Stimulated activated CD8-positive, alpha-beta memory T cell treated with anti-CD3 and anti-CD28 coated beads, Interleukin-7, amount 100 ng/mL, for 48 hours (primary cell): ENCODE measurements at regions not wholly inside any gene's neighbourhood (a gene's known extent, or its start where the extent isn't known, plus 50 kb on each side); places are given as distances from the start of the nearest gene placed in this dataset.
"Not testable (repeated sequence)": the region's sequence is repeated elsewhere in the genome, so short reads cannot be mapped to it uniquely, and the experiment has no call there.

Experiments
- DNase-seq, 2 donors: peaks; one replicate each; pipeline ENCODE4 v3.0.0-alpha.2; 2020; ENCODE audit warnings: low read depth in 1 of 2; ENCODE audit errors: extremely low read depth in 1 of 2

DNA sequence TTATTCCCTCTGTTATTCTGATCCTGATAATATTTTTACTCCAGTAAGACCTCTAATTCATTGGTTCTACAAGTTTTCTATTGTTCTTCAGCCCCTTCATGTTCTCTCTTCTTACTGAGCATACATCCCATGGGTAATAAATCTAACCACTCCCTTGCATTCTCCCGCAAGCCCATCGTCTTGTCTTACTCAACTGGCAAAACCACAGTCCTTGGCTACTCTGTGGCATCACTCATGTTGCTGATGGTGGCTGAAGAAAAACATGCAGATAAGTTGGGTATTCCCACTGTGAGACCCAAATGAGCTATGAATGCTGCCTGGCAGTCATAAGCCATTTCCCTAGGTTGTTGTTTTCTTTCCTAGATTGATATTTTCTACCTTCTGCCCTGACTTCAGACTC, 402.2 kb upstream of the AADAT start:
- no peak for DNase-seq

- no peak for DNase-seq
Observed at GRCh38 chr4:170476351-170476750, 386.6 kb upstream of the AADAT start.

GRCh38 chr4:170465429-170465828, 375.7 kb upstream of the AADAT start:
- DNase-seq: no peak

- no peak for DNase-seq
Observed at GRCh38 chr4:170464614-170465197, 374.9 kb upstream of the AADAT start.

- no peak for DNase-seq
Observed at GRCh38 chr4:170446782-170447181, 357.0 kb upstream of the AADAT start.

DNA sequence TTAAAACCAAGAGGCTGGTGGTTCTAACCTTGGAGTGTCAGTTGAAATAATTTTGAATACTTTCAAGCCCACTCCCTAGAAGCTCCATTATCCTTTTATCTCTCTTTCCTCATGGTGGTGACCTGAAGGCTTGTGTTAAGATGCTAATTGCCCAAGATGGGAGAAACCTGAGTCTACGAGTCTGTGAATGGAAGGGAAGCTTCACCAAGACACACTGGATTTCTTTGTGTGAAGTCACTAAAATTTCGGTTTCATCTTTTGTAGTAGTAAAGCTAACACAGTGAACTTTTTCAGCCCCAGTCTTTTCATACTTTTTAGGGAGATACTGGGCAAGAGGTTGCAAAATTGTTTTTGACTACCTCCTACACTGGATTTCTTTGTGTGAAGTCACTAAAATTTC, 351.4 kb upstream of the AADAT start:
- not testable (repeated sequence) for DNase-seq

DNA sequence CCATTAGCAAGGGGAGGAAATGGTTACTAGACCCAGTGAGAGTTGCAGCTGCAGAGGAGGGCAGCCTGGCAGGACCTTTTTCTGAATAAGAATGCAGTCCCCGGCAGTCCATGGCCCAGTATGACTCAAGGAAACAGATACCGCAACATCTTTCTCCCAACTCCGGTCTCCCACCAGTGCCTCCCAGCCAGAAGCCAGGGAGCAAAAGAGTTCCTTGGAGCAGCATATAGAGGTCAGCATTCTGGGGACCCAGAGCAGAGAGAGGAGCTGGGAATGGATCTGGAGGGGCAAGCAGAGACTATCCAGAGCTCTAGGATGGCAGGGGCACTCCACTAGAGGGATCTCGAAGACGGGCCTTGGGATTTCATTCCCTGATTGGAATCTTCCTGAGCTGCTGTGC, 339.2 kb upstream of the AADAT start:
- no peak for DNase-seq

DNA sequence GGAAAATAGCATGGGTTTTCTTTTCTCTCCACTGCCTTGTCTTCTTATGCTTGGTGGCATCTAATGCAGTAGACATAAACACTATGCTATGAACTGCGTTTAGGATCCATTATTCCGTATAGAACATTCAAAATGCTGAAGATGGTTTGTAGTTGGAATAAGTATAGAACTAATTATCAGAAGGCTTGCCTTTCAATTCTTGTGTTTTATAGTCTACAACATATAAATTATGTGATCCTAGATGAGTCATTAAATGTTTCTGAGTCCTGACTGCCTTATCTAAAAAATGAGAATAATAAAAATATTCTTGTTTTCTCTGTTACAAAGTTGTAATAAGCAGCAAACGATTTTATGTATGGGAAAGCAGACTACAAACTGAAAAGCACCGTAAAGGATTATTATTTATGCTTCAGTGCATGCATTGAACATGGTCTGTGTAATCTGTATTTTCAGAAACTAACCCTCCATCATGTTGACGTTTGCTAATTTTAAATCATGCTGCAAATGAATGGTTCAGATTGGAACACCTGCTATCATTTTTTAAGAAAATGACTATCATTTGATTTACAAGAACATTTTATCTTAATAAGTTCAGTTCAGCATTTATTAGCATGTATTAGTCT, 335.9 kb upstream of the AADAT start:
- no peak for DNase-seq

GRCh38 chr4:170425040-170425439, 335.3 kb upstream of the AADAT start:
- no peak for DNase-seq

DNA sequence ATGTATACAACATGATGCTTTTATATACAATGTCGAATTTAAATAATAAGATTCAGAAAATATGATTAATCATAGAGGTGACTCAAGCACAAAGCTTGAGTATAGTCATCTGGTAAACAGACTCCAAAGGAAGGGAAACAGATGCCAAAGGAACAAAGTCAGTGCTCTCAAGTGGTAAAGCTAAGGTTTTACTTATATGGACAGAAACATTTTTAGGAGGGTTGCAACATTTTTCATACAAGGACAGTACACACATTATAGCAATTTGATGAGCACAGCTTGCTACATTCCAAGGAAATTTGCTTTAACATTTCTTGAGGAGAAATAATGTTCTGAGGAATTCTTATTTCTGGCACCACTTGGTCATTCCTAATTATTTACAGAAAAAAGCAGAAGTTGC, 333.4 kb upstream of the AADAT start:
- DNase-seq: no peak

- DNase-seq: no peak
Observed at GRCh38 chr4:170420255-170420693, 330.5 kb upstream of the AADAT start.

DNA sequence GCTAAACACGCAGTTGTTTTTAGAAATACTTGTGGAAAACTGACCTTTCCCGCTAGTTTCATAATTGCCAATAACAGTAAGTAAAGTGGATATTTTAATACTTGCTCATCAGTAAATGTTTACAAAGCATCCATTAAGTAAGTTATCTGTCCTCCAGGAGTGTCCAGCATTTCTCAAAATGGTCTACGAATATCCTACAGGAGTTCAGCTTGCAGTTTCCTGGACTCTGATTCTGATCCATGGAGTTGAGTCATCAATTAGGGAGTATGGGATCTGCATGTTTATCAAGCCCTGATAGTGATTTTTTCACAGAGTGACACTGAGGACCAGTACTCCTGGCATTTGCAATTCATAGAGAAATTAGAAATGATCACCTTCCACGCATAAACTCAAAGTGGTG, 325.2 kb upstream of the AADAT start:
- no peak for DNase-seq

- no peak for DNase-seq
Observed at GRCh38 chr4:170414360-170414759, 324.6 kb upstream of the AADAT start.

DNA sequence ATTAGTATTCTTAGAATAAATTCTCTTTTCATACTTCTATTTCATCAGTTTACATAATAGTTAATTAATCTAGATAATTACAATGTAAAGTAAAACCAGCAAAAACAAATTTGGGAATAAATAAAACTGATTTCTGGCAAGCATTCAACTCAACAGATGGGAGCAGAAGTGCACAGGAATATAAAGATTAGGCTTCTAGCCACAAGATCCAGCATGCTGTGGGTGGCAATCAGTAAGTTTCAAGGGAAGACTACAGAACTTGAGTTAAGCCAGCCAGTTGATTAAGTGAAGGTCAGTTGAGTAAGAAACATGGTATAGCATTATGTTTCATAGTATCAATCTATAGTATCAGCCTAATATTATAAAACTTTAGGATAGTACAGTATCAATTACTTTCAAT, 324.2 kb upstream of the AADAT start:
- DNase-seq: no peak

DNA sequence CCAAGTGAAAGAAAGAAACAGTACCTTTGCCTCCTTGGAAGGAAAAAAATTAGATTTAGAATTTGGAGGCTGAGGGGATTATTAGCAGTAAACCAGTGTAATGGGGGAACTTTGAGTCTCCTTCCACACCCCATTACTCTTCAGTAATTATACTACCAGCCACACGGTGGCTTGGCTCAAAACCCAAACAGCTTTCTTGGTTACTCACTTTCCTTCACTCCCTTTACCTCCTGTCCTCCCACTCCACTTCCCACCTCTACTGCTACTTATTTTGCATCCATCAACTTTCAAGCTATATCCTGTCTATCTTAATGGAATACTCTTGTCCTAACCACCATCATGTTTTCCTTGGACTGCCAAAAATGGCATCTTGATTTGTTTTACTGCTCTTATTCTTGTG, 310.6 kb upstream of the AADAT start:
- DNase-seq: no peak

DNA sequence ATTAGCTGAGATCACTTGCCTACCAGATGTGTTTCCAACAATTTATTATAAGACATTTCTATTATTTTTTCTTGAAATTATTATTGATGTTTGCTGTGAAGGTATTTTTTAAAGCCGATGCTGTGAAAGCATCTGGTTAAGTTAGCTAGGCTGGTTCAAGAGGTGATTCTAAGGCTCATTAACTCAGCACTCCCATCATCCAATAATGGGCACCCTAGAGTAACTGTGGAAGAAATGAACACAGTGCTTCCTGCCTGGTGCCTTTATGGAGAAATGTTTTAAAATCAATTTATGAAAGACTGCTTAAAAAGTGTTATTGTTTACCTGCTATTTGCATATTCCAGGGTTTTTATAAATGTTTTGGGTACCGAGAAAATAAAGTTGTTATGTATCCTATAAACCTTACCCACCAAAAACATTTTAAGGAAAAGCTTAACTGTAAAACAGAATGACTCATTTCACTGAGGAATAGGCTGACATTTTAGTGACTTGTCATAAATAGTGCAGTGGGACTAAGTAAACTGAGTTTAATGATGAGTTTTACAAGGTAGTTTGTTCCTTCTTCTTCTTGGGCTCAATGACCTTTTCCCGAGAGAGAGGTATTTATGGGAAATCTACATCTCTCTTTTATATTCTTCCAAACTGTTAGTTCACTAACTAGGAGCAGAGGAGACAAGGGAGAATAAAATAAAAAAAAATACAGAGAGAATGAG, 310.0 kb upstream of the AADAT start:
- no peak for DNase-seq

- no peak for DNase-seq
Observed at GRCh38 chr4:170398218-170398617, 308.5 kb upstream of the AADAT start.

GRCh38 chr4:170395773-170396172, 306.0 kb upstream of the AADAT start:
- no peak for DNase-seq

DNA sequence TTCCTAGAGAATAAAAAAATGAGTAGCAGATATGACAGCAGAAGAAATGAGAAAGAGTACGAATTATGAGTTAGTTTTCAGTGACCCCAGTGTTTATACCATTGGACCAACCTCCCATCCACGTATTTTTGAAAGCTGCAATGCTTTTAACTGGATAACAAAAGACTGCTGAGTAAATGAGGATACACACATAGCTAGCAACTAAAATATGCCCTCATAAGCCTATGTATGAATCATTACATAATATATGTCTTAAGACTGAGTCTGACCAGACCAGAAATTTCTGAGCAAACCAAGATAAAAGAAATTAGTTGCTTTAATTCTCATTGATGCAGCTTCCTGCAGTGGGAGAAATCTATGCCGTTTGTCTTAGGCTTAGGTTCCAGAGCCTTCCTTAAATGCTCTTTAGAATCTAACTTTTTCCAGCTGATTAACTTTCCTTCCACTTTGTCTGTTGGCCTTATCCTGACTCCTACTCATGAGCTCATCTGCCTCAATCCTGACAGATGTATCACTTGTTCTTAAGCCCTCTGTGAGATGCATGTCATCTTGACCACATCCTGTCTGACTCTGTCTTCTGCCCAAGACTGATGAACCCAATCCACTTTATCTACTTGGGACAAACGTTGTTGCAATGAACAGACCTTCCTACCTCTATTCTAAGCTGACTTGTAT, 301.4 kb upstream of the AADAT start:
- no peak for DNase-seq

DNA sequence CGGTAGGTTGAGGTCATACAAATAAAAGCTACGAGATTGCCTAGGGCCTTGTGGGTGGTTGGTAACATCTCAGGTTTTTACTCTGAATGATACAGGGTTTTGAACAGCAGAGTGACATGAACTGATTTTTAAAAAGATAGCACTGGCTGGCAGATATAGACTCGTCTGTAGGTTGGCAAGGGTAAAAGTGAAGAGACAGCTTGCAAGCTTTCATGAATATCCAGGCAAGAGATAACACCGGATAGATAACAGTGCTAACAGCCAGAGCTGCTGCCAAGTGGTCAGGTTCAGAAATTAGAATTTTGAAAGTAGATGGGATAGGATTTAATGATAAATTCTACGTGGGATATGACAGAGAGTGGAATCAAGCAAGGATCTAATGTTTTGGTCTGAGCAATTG, 299.7 kb upstream of the AADAT start:
- no peak for DNase-seq

- DNase-seq: no peak
Observed at GRCh38 chr4:170388255-170388654, 298.5 kb upstream of the AADAT start.

- DNase-seq: no peak
Observed at GRCh38 chr4:170386971-170387370, 297.2 kb upstream of the AADAT start.
